GM06990 (cell line): ENCODE measurements at regions not wholly inside any gene's neighbourhood (a gene's known extent, or its start where the extent isn't known, plus 50 kb on each side); places are given as distances from the start of the nearest gene placed in this dataset.

Experiments used
- DNase-seq: peaks from one replicate; pipeline ENCODE4 v3.0.0-alpha.2; 2011; ENCODE audit not compliant: insufficient read length; ENCODE audit errors: extremely low read depth
- H3K27me3 ChIP-seq: replicated peaks from 2 replicates; pipeline ENCODE4 v1.6.0; 2011; ENCODE audit warnings: low read length; ENCODE audit not compliant: control insufficient read depth, insufficient read depth
- H3K36me3 ChIP-seq: 2 replicates; pipeline ENCODE4 v1.5.1; 2011; ENCODE audit warnings: low read length; ENCODE audit not compliant: control insufficient read depth, insufficient read depth
- H3K4me3 ChIP-seq: replicated peaks from 2 replicates; pipeline ENCODE4 v1.5.1; 2011; ENCODE audit warnings: low read depth, mild to moderate bottlenecking, control low read depth, low read length
- CTCF ChIP-seq: IDR thresholded peaks from 2 replicates; pipeline ENCODE4 v1.5.1; 2011; ENCODE audit warnings: low read length, control low read depth, mild to moderate bottlenecking, inconsistent platforms; ENCODE audit not compliant: insufficient read depth, poor library complexity, severe bottlenecking

- no peak for DNase-seq
- no peaks in the 10 kb centered on the region for H3K27me3 ChIP-seq
- no peak overlapping the region for H3K4me3 ChIP-seq
- H3K36me3 ChIP-seq: no peaks in the 10 kb centered on the region
- no peak for TF ChIP-seq CTCF
Observed at GRCh38 chr3:103907567-103907966, 1459.1 kb upstream of the ALCAM start.

- TF ChIP-seq CTCF: no peak
- Histone ChIP-seq H3K4me3 (no peak overlapping the region), H3K27me3 (no peaks in the 10 kb centered on the region), H3K36me3 (no peaks in the 10 kb centered on the region)
- no peak for DNase-seq
Observed at GRCh38 chr3:103909395-103909794, 1457.3 kb upstream of the ALCAM start.

- no peaks in the 10 kb centered on the region for H3K27me3 ChIP-seq
- H3K36me3 ChIP-seq: no peaks in the 10 kb centered on the region
- no peak for TF ChIP-seq CTCF
- no peak for DNase-seq
- no peak overlapping the region for H3K4me3 ChIP-seq
Observed at GRCh38 chr3:103918336-103918735, 1448.4 kb upstream of the ALCAM start.

- DNase-seq: no peak
- no peak overlapping the region for H3K4me3 ChIP-seq
- no peak for TF ChIP-seq CTCF
- no peaks in the 10 kb centered on the region for H3K27me3 ChIP-seq
- no peaks in the 10 kb centered on the region for H3K36me3 ChIP-seq
Observed at GRCh38 chr3:103919327-103919726, 1447.4 kb upstream of the ALCAM start.

GRCh38 chr3:103923907-103924306 lies 1442.8 kb upstream of the ALCAM start:
- TF ChIP-seq CTCF: no peak
- H3K36me3 ChIP-seq: no peaks in the 10 kb centered on the region

GRCh38 chr3:103924544-103924943 lies 1442.2 kb upstream of the ALCAM start:
- Histone ChIP-seq H3K36me3 (no peaks in the 10 kb centered on the region), H3K27me3 (no peaks in the 10 kb centered on the region), H3K4me3 (no peak overlapping the region)
- no peak for TF ChIP-seq CTCF
- no peak for DNase-seq

More at GRCh38 chr3:103923907-103924306, 1442.8 kb upstream of the ALCAM start:
- no peaks in the 10 kb centered on the region for H3K27me3 ChIP-seq
- DNase-seq: no peak
- no peak overlapping the region for H3K4me3 ChIP-seq
